ENCODE measurements at regions not wholly inside any gene's neighbourhood (a gene's known extent, or its start where the extent isn't known, plus 50 kb on each side); places are given as distances from the start of the nearest gene placed in this dataset.

DNA sequence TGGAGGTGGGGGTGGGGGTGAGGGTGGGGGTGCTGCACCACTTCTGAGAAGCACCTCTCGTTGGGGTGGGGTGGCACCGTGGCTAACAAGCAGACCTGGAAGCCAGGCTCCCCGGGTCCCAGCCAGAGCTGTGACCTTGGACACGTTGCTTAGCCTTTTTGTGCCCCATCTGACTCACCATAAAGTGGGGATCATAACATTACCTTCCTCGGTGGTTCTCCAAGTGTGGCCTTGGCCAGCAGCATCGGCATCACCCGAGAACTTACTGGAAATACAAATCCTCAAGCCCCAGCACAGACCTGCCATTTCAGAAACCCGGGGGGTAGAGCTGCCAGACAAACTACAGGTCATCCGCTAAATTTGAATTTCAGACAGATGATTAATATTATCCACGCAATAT is 58.7 kb upstream of the SLC66A3 start:
- no peaks in the 10 kb centered on the region for H3K4me1 ChIP-seq
- DNase-seq (ENCODE audit: low spot score in 2 of 2): peak in 1 of 2 donors; percentile 37
- no peak overlapping the region for H3K27ac ChIP-seq
- H3K4me3 ChIP-seq: no peak overlapping the region
- peaks cover 5% of the 10 kb centered on the region for H3K27me3 ChIP-seq
- WGBS: 64% methylated on average over 10 of the region's 10 CpGs
- no peaks in the 10 kb centered on the region for H3K9me3 ChIP-seq
- H3K36me3 ChIP-seq: no peaks in the 10 kb centered on the region
- no peak for TF ChIP-seq POLR2AphosphoS5 (IDR thresholded peaks at IDR 0.05)
- TF ChIP-seq, protein P1, sequence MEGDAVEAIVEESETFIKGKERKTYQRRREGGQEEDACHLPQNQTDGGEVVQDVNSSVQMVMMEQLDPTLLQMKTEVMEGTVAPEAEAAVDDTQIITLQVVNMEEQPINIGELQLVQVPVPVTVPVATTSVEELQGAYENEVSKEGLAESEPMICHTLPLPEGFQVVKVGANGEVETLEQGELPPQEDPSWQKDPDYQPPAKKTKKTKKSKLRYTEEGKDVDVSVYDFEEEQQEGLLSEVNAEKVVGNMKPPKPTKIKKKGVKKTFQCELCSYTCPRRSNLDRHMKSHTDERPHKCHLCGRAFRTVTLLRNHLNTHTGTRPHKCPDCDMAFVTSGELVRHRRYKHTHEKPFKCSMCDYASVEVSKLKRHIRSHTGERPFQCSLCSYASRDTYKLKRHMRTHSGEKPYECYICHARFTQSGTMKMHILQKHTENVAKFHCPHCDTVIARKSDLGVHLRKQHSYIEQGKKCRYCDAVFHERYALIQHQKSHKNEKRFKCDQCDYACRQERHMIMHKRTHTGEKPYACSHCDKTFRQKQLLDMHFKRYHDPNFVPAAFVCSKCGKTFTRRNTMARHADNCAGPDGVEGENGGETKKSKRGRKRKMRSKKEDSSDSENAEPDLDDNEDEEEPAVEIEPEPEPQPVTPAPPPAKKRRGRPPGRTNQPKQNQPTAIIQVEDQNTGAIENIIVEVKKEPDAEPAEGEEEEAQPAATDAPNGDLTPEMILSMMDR (IDR thresholded peaks at IDR 0.05): no peak

DNA sequence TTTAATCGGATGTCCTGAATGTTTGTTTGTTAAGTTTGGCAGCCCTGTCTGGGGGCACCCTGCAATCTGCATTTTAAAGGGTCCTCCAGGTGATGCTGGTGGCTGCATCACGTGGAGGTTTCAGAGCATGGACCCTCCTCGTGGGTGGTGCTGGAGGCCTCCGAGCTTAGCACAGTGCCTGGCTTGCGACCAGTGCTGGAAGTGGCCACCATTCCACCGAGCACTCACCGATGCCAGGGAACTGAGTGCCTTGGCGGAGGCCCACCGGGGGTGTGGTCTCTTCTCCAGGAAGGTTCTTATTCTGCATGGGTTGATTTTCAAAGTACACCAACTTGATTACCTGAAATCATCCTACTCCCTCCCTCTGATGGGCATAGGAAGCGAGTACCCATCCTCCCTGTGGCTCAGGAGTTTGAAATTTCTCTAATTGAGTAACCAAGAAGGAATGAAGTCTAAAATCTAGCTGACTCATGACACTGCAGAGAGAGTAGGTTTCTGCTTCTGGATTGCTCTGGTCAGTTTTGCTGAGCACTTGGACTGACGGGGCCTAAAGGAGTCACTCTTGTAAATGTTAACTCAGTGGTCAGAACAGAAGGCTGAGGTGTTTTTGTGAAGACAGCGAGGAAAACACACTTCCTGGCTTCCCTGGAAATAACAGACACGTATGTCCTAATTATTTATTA is 58.1 kb upstream of the SLC66A3 start:
- WGBS: 73% methylated on average over 8 of the region's 13 CpGs
- H3K36me3 ChIP-seq: no peaks in the 10 kb centered on the region
- DNase-seq (ENCODE audit: low spot score in 2 of 2): peak in 1 of 2 donors; percentile 64

DNA sequence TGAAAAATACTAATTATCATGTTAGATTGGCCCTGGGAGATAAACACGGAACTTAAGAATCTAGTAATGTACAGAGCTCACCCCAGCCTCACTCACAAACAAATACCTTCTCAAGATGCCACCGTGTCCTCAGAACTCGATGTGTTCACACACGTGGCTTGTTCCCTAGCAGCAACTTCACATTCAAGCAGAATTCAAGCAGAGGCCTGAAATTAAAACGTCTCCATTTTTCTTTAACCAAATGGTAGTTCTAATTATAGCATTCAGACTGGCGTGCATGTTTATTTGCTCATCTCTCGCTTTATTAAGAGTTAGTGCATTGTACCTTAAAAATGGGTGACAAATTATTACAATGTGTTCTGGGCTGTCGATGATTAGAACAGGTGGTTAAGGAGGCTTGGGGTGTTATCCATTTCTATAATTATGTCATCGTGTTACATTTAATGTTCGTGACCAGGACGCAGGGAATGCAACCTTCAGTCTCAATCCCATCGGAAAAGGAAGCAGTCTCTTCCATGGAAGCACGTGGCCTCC is 57.3 kb upstream of the SLC66A3 start:
- Histone ChIP-seq H3K9me3 (no peaks in the 10 kb centered on the region), H3K36me3 (no peaks in the 10 kb centered on the region), H3K4me3 (no peak overlapping the region), H3K4me1 (no peaks in the 10 kb centered on the region), H3K27ac (no peak overlapping the region), H3K27me3 (peaks cover 6% of the 10 kb centered on the region)
- whole genome bisulfite sequencing: 80% methylated on average over 13 of the region's 13 CpGs
- TF ChIP-seq POLR2AphosphoS5 (IDR thresholded peaks at IDR 0.05) (no peak), POLR2A (IDR thresholded peaks at IDR 0.05) (no peak), EP300 (IDR thresholded peaks at IDR 0.05) (no peak)
- TF ChIP-seq, protein P1 (IDR thresholded peaks at IDR 0.05): no peak
- peak in 1 of 2 donors; percentile 21 for DNase-seq (ENCODE audit: low spot score in 2 of 2)

More for the DNA sequence above, 58.1 kb upstream of the SLC66A3 start:
- Histone ChIP-seq H3K27ac (no peak overlapping the region), H3K27me3 (peaks cover 5% of the 10 kb centered on the region), H3K9me3 (no peaks in the 10 kb centered on the region), H3K4me3 (no peak overlapping the region), H3K4me1 (no peaks in the 10 kb centered on the region)
- no peak for TF ChIP-seq EP300 (IDR thresholded peaks at IDR 0.05)
- TF ChIP-seq, protein P1 (IDR thresholded peaks at IDR 0.05): no peak
- TF ChIP-seq POLR2A (IDR thresholded peaks at IDR 0.05): no peak
- TF ChIP-seq POLR2AphosphoS5 (IDR thresholded peaks at IDR 0.05): no peak

DNA sequence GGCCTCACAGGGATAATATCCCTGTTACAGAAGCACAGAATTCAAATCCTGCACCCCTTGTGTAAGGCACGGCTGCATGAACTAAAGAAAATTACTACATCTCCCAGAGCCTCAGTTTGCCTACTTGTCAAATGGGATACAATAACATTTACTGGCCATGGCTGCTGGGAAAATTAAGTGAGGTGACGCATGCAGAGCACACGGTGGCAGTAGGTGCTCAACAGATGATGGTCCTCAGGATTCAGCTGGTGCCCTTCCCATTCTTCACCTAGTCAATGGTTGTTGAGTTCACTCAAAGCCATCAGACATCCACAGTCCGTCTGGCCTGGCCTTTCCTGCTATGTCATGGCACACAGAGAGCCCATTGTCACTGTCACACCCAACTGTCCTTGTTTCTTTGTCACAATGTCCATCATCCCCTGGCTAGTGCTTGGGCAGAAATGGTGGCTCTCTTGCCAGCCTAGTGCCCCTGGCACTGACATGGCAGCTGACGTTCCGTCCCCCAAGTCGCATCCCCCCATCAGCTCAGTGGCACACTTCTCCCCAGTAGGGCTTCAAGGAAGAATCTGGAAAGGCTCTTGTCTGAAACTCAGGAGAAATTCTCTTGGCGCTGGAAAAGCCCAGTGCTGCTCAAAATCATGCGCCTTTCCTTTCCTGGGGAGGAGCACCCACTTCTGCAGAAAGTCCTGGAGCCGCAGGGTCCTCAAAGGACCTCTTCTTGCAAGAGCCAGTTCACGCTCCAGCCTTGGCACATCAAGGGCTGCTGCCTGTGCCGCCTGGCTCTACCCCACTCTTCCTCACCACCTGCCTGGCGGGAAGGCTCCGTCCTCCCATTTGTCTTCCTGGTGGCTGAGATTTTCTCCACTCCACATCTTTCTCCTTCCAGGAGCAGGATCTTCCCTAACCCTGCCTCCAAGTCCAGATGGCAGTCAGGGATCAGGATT is 55.9 kb upstream of the SLC66A3 start:
- no peaks in the 10 kb centered on the region for H3K36me3 ChIP-seq
- WGBS: 89% methylated on average over 14 of the region's 14 CpGs
- H3K9me3 ChIP-seq: no peaks in the 10 kb centered on the region
- DNase-seq (ENCODE audit: low spot score in 2 of 2): peak in 1 of 2 donors; percentile 50
- H3K4me1 ChIP-seq: no peaks in the 10 kb centered on the region
- H3K27ac ChIP-seq: no peak overlapping the region
- peaks cover 10% of the 10 kb centered on the region for H3K27me3 ChIP-seq
- TF ChIP-seq POLR2A (IDR thresholded peaks at IDR 0.05) (no peak), EP300 (IDR thresholded peaks at IDR 0.05) (no peak), POLR2AphosphoS5 (IDR thresholded peaks at IDR 0.05) (no peak)
- TF ChIP-seq, protein P1 (IDR thresholded peaks at IDR 0.05): no peak
- no peak overlapping the region for H3K4me3 ChIP-seq

DNA sequence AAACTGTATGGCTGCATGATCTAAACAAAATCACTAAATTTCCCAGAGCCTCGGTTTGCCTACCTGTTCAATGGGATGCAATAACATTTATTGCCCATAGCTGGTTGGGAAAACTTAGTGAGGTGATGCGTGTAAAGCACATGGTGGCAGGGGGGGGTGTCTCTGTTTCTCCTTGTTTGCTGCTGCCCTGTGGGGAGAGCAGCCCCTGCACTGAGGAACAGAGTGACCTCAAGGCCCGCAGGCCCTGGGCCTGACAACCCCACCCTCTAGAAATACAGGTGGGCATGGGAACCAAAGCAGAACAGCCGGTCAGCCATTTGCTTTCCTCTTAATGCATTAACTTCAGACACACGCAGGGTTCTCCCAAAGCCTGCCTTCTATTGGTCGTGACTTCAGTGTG is 55.1 kb upstream of the SLC66A3 start:
- DNase-seq (ENCODE audit: low spot score in 2 of 2): peak in 1 of 2 donors; percentile 32
- Histone ChIP-seq H3K4me3 (no peak overlapping the region), H3K4me1 (no peaks in the 10 kb centered on the region), H3K9me3 (no peaks in the 10 kb centered on the region), H3K36me3 (no peaks in the 10 kb centered on the region), H3K27ac (no peak overlapping the region), H3K27me3 (peaks cover 10% of the 10 kb centered on the region)
- no peak for TF ChIP-seq POLR2A (IDR thresholded peaks at IDR 0.05)
- TF ChIP-seq EP300 (IDR thresholded peaks at IDR 0.05): no peak
- TF ChIP-seq, protein P1 (IDR thresholded peaks at IDR 0.05): no peak
- TF ChIP-seq POLR2AphosphoS5 (IDR thresholded peaks at IDR 0.05): no peak
- 92% methylated on average over 6 of the region's 6 CpGs for WGBS
